NCI-H146 treated with DMSO at 0.1 percent for 48 hours (cell line): ENCODE measurements at regions not wholly inside any gene's neighbourhood (a gene's known extent, or its start where the extent isn't known, plus 50 kb on each side); places are given as distances from the start of the nearest gene placed in this dataset.
"Not testable (repeated sequence)": the region's sequence is repeated elsewhere in the genome, so short reads cannot be mapped to it uniquely, and the experiment has no call there.

ENCODE experiments used
- DNase-seq: peaks from one replicate; lab custom pipeline; 2025; ENCODE audit not compliant: unreplicated experiment; lab: John Stamatoyannopoulos, UW

GRCh38 chr13:65836066-65836465 lies 1394.1 kb downstream of the PCDH9 start:
- DNase-seq, result peak; percentile 33

DNA sequence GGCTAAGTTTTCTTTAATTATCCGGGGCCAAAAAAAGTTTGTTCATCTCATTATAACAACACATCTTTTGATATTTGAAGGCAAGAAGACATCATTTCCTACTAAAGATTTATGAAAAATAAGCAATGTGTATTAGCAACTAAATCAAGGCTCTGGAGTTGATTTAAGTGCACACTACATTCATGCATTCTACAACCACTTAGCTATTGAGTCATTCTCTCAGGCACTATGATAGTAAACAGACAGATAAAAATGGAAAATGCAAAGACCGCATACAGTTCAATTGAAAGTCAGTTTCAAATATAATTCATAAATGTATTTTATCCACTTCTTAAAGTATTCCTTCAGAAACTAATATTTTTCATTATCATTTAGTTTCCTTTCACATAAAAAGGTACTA lies 1395.2 kb downstream of the PCDH9 start:
- DNase-seq, result no peak

- peak; percentile 59 for DNase-seq
These were observed 1399.5 kb downstream of the PCDH9 start for GRCh38 chr13:65830411-65831205.

GRCh38 chr13:65829241-65830008 lies 1400.7 kb downstream of the PCDH9 start:
- DNase-seq, result no peak

GRCh38 chr13:65826657-65827056 lies 1403.5 kb downstream of the PCDH9 start:
- DNase-seq, result peak; percentile 85

GRCh38 chr13:65825039-65825438 lies 1405.1 kb downstream of the PCDH9 start:
- DNase-seq, result no peak

DNA sequence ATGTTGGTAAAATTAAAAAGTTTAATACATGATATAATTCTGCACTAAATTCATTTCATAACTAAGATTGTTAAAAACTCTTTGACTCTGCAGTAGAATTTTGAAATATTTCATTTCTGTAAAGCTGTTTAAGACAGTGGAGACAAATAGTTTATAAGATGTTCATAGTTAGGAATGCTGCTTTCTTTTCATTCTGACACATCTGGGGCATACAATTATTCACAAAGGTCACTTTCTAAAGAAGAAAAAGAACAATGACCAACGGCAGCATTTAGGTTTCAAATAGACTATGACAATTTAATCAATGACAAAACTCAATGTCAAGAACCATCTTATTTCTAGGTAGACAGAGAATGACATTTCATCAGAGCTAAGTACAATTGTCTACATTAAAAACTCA lies 1422.1 kb downstream of the PCDH9 start:
- DNase-seq, result no peak

DNA sequence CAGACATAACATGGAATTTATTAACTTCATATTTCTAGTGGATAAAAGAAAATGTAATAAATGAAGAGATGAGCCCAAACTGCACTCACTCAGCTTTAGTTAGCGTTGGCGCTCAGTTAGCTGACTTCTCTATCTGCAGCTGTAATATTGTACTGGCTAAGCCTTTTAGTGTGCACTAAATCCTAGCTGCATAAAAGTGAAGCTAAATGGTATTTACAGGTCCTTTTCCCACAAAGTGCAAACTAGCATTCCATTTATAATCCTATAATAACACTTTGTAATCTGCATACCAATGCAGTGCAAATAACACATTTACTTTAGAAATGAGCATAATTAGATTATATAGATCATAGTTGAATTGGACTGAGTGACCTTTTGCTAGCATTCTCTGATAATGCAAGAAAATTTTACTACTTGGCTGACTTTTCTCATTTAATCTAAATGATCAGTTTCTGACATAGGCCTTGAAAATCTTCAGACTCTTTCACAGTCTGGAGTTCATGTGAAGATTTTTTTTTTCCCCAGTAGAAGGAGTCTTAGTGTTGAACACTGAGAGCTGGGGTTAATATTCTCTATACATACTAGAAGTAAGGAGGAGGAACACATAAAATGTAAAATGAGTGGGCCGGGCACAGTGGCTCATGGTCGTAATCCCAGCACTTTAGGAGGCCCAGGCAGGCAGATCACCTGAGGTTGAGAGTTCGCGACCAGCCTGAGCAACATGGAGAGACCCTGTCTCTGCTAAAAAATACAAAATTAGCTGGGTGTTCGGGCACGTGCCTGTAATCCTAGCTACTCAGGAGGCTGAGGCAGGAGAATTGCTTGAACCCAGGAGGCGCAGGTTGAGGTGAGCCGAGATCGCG lies 1426.4 kb downstream of the PCDH9 start:
- DNase-seq, result no peak

DNA sequence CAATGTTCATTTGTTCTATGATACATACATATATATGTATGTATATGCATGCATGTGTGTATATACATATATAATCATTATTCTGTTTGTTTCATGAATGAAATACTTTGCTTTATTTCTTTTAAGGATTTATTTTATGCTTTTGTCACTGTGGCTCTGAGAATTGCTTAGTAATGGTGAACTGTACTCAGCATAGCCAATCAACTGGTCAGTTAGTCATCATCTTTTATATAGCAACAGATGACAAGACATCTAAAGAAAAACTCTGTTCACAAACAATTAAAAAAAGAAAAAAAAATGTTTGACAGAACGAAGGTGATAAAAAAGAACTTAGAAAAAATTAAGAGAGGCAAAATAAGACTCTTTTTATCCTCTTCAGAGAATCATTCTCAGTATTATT lies 1440.3 kb downstream of the PCDH9 start:
- no peak for DNase-seq

DNA sequence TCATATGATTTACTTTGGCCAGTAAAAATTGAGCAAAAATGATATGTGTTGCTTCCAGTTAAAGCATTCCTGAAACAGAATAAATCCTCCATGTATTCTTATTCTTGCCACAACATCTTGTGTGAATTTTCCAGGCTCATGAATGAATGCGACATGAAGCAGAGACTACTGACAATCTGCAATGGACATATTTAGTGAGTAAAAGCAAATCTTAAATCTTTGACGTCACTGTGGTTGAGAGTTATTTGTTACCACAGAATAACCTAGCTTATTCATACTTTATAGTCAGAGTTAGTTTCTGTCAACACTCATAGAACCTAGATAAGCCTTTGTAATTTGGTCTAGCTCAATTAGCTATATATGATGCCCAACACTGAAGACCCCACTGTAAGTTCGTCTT lies 1443.1 kb downstream of the PCDH9 start:
- DNase-seq, result no peak

DNA sequence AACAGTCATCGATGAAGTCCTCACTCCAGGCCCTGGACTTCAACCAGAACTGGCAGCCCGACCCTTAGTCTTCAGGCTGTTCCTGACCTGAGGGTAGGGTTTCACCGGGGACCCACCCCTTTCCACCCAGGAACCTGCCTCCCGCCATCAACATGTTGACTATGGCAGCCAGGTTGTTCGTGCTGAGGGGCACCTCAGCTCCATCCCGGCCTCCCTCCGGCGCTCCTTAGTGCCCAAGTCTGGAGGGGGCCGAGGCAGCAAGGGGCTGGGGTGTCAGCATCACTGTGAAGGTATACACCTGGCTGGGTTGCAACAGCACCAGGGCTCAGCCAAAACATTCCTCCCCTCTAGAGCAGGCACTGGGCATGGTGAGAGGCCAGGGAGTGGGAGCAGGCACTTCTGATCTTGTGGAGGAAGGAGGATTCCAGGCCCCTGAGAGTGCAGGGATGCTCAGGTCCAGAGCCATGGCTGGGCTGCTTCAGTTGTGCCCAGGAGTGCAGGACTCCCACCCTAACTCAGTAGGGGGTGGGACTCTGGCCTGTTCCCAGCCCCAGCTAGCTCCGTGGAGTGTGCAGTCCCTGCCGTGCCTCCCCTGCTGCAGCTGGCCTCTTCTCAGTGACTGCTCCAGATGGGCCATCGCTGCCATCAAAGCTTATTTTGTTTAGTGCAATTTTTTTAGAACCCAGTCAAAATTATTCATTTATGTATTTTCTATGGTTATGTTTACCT lies 1445.9 kb downstream of the PCDH9 start:
- DNase-seq, result no peak

GRCh38 chr13:65783383-65783782 lies 1446.8 kb downstream of the PCDH9 start:
- no peak for DNase-seq

- DNase-seq, result not testable (repeated sequence)
These were observed 1458.3 kb downstream of the PCDH9 start for GRCh38 chr13:65771704-65772313.

- no peak for DNase-seq
These were observed 1461.6 kb downstream of the PCDH9 start for GRCh38 chr13:65768545-65768944.

DNA sequence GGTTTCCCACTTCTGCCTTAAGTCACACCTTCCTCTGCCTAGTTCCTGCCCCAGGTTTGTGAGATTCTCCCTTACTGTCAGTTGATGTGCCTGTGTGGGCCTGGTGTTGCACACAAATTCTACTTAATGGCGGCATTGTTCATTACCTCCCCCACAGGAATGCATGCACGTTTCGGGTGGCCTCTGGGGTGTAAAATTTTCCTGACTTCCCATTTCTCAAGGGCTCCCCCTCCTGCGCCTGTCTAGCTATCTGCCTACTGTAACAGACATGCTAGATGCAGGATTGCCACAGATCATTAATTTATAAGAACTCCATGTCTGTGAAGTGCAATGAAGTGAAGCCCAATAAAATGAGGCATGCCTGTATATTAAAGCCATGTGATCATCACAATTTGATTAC lies 1466.3 kb downstream of the PCDH9 start:
- no peak for DNase-seq

GRCh38 chr13:65762012-65762411 lies 1468.1 kb downstream of the PCDH9 start:
- DNase-seq, result no peak

DNA sequence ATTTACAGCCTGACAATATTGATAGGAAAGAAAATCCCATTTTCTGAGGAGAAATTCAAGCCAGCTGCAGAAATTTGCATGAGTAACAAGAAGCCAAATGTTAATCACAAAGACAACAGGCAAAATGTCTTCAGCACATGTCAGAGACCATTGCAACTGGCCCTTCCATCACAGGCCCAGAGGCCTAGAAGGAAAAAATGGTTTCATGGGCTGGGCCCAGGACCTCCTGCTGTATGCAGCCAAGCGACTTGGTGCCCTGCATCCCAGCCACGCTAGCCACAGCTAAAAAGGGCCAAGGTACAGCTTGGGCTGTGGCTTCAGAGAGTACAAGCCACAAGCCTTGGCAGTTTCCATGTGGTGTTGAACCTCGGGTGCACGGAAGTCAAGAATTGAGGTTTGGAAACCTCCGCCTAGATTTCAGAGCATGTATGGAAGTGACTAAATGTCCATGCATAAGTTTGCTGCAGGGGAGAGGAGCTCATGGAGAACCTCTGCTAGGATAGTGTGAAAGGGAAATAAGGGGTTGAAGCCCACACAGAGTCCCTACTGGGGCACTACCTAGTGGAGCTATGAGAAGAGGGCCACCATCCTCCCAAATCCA lies 1474.0 kb downstream of the PCDH9 start:
- no peak for DNase-seq

DNA sequence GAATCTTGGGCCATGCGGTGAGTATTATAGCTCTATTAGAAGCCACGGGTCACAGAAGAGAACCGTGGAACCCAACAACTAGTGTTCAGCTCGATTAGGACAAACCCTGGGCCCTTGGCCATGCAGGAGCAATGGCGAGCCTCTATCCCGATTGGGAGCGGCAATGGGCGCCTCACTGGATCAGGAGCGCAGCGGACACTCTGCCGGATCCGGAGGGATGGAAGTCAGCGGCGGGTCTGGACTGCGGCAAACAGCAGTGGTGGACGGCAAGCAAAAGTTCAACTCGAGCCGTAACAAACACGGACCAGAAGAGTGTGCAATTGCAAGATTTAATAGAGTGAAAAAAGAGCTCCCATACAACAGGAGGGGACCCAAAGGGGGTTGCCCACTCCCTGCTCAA lies 1481.9 kb downstream of the PCDH9 start:
- no peak for DNase-seq

DNA sequence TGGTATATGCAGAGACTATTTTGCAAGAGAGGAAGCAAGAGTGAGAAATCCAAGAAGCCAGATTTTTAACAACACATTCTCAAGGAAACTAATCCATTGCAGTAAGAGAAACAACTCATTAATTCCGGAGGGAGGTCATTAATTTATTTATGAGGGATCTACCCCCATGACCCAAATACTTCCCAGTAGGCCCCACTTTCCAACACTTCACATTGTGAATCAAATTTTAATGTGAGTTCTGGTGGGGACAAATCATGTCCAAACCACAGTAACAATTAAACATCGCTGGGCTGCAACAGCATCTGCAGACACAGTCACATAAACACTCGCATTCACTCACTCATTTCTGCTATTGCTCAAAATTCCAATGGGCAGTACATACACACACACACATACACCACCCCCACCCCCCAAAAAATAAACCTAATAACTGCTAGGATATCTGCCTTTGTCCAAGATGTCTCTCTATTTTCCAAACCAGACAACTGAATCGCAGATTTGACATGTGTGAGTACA lies 1483.7 kb downstream of the PCDH9 start:
- no peak for DNase-seq

DNA sequence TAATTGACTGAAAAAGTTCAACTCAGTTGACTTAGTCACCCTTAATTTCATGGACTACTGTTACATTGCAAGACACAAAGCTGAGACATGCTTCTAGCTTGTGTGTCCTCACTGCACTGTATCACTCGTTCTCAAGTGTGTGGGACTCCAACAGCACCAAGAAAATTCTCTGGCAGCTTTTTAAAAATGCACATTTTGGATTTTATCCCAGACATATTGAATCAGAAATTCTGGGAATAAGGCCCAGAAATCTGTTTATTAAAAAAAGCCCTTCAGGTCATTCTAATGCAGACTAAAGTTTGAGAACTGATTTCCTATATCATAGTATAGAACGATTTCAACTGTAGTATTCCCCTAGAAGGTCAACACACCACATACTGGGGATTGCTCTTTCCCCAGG lies 1485.3 kb downstream of the PCDH9 start:
- DNase-seq, result no peak
